ENCODE measurements at regions not wholly inside any gene's neighbourhood (a gene's known extent, or its start where the extent isn't known, plus 50 kb on each side); places are given as distances from the start of the nearest gene placed in this dataset.

DNA sequence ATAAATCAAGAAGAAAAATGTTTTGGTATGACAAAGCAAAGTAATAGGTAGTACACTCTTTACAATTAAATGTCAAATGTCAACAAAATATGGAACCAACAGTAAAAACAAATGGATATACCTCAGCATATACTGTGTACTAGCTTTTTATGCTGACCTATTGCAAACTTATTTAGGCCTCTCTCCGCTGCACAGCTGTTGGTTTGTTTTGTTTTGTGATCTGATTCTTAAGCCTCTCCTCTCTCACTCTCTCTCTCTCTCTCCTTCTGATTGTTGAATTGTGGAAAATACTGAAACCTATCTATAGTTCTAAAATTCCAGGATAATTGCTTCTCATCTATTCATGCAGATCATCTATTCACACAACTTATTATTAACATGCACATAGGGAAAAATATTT is 154.9 kb upstream of the ARHGAP28 start:
- DNase-seq: no peak

- no peak for DNase-seq
Observed at GRCh38 chr18:6575908-6576307, 153.6 kb upstream of the ARHGAP28 start.

- no peak for DNase-seq
Observed at GRCh38 chr18:6576718-6577375, 152.7 kb upstream of the ARHGAP28 start.

DNA sequence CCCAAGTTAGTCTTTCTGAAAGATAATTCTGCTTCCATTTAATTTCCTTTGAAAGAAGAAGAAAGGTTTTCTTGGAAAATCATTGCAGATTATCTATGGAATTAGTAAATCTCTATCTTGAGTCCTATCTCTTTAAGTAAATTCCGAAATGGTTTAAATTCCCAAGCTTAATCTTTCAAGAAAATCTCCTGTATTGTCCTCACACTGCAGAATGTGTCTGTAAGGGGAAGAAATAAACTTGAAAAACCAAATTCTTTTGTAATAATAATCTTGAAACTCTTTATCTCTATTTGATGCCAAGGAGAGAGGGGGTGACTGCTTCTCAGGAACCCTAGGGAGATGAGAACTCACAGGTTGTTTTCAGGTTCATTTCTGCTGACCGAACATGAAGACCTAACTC is 150.8 kb upstream of the ARHGAP28 start:
- no peak for DNase-seq

- no peak for DNase-seq
Observed at GRCh38 chr18:6579486-6579885, 150.0 kb upstream of the ARHGAP28 start.

- DNase-seq: no peak
Observed at GRCh38 chr18:6580401-6580800, 149.1 kb upstream of the ARHGAP28 start.

DNA sequence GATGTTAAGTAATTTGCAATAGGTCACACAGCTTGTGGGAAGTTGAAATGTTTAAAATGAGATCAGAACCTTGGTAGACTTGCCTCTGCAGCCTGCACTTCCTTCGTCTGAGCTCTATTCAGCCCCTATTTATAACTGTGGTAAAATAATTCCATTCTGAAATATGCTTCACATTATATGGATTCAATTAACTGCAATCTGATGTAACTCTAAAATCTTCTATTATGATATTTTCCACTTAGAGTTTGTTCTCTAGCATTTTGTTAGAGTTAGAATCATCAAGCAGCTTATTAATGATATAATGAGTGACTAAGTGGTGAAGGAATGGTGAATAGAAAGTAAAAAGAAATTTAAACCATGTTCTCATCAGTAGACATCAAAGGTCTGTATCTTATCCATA is 139.6 kb upstream of the ARHGAP28 start:
- no peak for DNase-seq

DNA sequence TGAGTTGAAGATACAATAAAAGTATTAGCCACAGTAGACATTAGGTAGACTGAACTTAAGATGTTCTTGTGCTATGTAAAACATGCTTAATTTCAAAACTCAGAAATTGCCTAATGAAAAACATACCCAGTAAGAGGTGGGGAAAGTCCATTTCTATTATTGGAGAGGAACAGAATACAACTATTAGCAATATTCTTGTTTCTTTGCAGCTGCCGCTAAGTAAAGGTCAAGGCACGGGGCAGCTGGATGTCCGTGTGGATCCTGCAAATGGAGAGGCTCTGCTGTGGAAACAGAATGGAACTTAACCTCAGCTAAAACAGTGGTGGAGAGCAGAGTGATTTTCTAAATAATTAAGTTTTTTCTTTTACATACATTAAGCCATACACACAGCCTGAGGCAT is 139.2 kb upstream of the ARHGAP28 start:
- no peak for DNase-seq

GRCh38 chr18:6591491-6591890 is 138.0 kb upstream of the ARHGAP28 start:
- no peak for DNase-seq

- no peak for DNase-seq
Observed at GRCh38 chr18:6592522-6592921, 137.0 kb upstream of the ARHGAP28 start.

DNA sequence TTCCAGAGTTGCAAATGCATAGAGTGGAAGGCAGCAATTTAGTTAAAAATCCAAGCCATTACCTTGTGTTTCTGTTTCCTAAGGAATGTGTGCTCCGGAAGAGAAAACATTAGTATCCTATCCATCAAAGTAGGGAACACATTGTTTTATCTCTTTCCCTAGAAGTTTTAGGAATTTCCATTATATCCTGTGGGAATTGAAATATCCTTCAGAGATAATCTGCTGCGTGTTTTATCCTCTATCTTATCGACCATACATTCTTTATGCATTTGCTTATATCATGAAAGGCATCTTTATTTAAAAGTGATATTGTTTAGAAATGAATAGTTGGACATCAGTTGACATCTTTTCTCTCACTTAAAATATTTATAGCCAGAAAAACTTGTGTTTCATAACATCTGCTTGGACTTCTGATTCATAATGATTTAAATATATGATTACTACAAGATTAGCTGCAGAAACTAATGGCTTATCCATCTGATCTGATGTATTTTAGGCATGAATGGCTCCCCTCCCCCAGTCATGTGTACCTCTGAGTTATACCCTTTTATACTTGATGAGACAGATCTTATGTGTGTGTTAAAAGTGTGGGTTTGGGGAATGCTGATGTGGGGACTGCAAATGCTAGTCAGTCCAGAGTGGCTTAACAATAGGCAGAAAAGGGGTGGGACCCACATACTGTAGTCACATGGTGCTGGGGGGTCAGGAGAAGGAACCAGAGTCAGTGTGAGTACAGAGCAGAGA is 136.2 kb upstream of the ARHGAP28 start:
- no peak for DNase-seq

DNA sequence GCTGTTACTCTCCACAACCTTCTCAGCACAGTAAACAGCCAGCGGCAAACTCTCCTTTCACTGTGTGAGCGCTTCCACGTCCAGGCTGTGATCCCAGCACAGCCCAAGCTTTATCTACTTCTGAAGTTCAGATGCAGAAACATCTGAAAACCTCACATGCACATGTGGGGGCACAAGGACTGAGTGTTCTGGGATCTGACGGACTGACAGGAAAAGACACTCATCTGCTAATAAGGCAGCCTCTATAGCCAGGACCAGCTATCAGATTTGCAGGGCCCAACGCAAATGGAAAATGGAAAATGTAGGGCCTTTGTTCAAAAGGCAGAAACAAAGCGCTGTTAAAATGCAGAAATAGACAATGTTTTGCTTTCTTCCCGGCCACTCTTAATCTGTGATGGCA is 133.8 kb upstream of the ARHGAP28 start:
- no peak for DNase-seq

- no peak for DNase-seq
Observed at GRCh38 chr18:6598657-6599056, 130.9 kb upstream of the ARHGAP28 start.

- no peak for DNase-seq
Observed at GRCh38 chr18:6600667-6601167, 128.8 kb upstream of the ARHGAP28 start.

GRCh38 chr18:6601241-6601640 is 128.3 kb upstream of the ARHGAP28 start:
- no peak for DNase-seq

GRCh38 chr18:6602365-6602764 is 127.2 kb upstream of the ARHGAP28 start:
- no peak for DNase-seq

DNA sequence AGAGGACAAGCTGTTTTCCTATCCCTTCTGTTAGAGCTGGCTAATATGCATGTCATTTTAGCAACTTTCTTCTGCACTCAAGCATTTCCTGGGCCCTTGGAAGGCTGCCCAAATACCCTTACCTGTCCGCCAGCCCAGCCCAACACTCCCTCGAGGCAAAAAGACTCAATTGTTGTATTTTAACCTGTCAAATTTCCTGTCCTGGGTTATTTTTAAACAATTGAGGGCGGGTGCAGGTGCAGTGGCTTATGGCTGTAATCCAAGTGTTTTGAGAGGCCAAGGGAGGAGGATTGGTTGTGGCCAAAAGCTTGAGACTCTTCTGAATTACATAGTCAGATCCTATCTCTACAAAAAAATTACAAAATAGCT is 125.0 kb upstream of the ARHGAP28 start:
- DNase-seq: no peak

DNA sequence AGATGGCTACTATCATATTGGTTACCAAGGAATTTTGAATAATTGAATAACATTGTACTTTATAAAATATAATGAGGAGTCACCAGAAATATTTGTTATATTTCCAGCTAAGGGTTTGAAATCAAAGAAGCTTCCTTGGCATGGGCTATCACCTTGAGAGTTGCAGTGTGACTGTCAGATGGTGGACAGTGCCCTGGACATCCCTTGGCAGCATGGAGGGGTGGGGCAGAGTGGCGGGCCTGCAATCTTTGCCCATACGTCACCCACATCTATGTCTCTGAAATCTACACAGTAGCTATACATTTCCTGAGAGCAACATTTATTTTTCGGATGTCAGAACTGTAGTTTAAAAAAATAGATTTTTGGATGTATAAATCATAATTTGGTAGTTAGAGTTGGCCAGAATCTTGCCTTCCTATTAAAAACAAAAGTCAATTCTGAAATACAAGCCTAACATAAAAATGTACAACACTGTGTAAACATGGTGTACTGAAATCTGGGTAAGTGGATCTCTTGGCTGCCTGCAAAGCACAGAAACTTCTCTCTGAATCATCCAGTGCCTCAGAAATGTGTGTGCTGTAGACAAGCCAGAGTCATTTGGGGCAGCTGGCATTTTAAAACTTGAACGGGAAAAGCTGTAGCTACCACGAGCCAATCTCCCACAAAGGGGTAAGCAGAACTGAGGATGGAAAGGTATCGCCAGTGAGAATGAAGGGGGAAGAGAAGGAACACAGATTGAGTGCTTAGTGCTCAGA is 124.2 kb upstream of the ARHGAP28 start:
- no peak for DNase-seq

GRCh38 chr18:6606411-6607085 is 123.0 kb upstream of the ARHGAP28 start:
- DNase-seq: no peak

DNA sequence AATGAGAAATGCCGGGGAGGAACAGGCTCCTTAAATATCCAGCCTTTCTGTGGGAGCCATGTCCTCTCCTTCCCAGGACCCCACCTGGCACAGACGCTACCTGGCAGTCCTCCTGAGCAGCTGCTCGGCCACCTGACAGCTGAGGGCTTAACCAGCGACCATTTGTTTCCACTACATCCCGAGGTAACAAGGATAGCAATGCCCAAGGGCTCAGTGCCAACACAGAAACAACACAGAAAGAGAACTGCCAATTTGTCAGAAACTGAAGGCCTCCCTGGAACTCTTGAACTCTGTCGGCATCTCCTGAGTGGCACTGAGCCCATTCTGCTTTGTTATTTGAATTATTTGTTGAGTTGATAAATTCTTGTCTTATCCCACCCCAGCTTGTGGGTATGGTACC is 122.2 kb upstream of the ARHGAP28 start:
- DNase-seq: no peak

- no peak for DNase-seq
Observed at GRCh38 chr18:6609666-6610264, 119.8 kb upstream of the ARHGAP28 start.

DNA sequence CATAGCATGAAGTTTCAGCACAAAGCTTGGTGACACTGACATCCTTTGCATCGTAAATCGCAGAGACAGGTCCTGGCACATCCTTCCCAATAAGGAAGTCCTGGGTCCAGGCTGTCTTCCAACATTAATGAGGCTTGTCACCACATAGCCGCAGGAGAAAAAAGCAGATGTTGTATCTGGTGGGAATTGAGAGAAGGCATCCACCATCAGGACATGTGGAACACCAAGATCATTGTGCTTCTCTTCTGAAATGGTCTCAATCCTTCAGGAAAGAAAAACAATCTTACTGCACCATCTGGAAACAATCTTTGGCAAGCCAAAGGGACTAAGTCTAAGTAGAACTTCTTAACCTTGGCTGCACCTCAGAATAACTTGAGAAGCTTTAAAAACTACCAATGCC is 119.0 kb upstream of the ARHGAP28 start:
- DNase-seq: no peak

- no peak for DNase-seq
Observed at GRCh38 chr18:6613581-6613980, 115.9 kb upstream of the ARHGAP28 start.

All from NCI-H524 treated with DMSO at 0.1 percent for 48 hours (cell line).